ENCODE measurements at regions not wholly inside any gene's neighbourhood (a gene's known extent, or its start where the extent isn't known, plus 50 kb on each side); places are given as distances from the start of the nearest gene placed in this dataset.

- Histone ChIP-seq H3T11ph (ENCODE audit: low read length) (no peak overlapping the region), H2BK5ac (ENCODE audit: insufficient read length, low read length) (no peak overlapping the region), H4K8ac (replicated peaks; ENCODE audit: insufficient read length, low read depth, low read length) (no peak overlapping the region), H2BK20ac (ENCODE audit: low read depth, low read length, poor library complexity, severe bottlenecking) (no peak overlapping the region), H2BK15ac (ENCODE audit: low read depth, low read length) (no peak overlapping the region), H4K20me1 (ENCODE audit: control insufficient read depth, insufficient read depth, insufficient read length) (no peaks in the 10 kb centered on the region), H3K14ac (ENCODE audit: insufficient read depth, low read length) (no peak overlapping the region), H2AK5ac (ENCODE audit: insufficient read length, low read length) (no peak overlapping the region), H3K18ac (ENCODE audit: insufficient read length, low read depth, low read length) (no peak overlapping the region), H3K79me1 (ENCODE audit: insufficient read depth, low read depth, low read length, poor library complexity, severe bottlenecking) (no peaks in the 10 kb centered on the region), H2BK12ac (ENCODE audit: insufficient read length, low read depth, low read length) (no peak overlapping the region), H3K27ac (ENCODE audit: insufficient read length, low read depth, low read length) (no peak overlapping the region), H3K4ac (ENCODE audit: low read depth, low read length) (no peak overlapping the region), H3K23me2 (ENCODE audit: insufficient read length, low read depth, low read length, poor library complexity, severe bottlenecking) (no peaks in the 10 kb centered on the region), H3K4me2 (ENCODE audit: insufficient read depth, insufficient read length, low read length) (no peak overlapping the region), H4K91ac (ENCODE audit: insufficient read length, low read depth, low read length) (no peak overlapping the region), H3K27me3 (ENCODE audit: insufficient read depth, low read length) (no peaks in the 10 kb centered on the region), H3K79me2 (ENCODE audit: insufficient read depth, low read length) (no peaks in the 10 kb centered on the region), H3K23ac (ENCODE audit: insufficient read length, low read depth, low read length) (no peak overlapping the region), H4K5ac (ENCODE audit: insufficient read length, low read depth, low read length) (no peak overlapping the region), H3K56ac (ENCODE audit: insufficient read length, low read depth, low read length) (no peak overlapping the region), H2BK120ac (ENCODE audit: low read depth, low read length, poor library complexity, severe bottlenecking) (no peak overlapping the region), H3K9me3 (ENCODE audit: control insufficient read depth, low read depth, low read length) (no peaks in the 10 kb centered on the region), H2AFZ (ENCODE audit: low read length) (no peak overlapping the region), H3K9ac (ENCODE audit: extremely low read depth, insufficient read length, low read length) (no peak overlapping the region), H3K4me1 (ENCODE audit: insufficient read depth, low read length) (no peaks in the 10 kb centered on the region)
- no peak for TF ChIP-seq CTCF (conservative IDR thresholded peaks at IDR 0.05)
- Mint-ChIP-seq H3K36me3 (ENCODE audit: insufficient read depth in 1 of 3, low read depth in 3 of 3) (no peaks in the 10 kb centered on the region), H3K4me3 (no peak overlapping the region), H3K27me3 (ENCODE audit: low read depth) (no peaks in the 10 kb centered on the region), H3K27ac (no peak overlapping the region), H3K4me1 (no peaks in the 10 kb centered on the region), H3K9me3 (0 out of 5 replicates have a peak, but pooled peaks cover 0 to 2% of the 10 kb centered on the region in 2 experiments)
- whole genome bisulfite sequencing (ENCODE audit: extremely low coverage, insufficient read length, low lambda C conversion rate): no CpG with 5 or more reads among the region's 1 CpG
- no peak for DNase-seq
These were observed 294.0 kb upstream of the AKR1E2 start for GRCh38 chr10:4532011-4532410.
